WTC11 (cell line): ENCODE measurements at regions not wholly inside any gene's neighbourhood (a gene's known extent, or its start where the extent isn't known, plus 50 kb on each side); places are given as distances from the start of the nearest gene placed in this dataset.

Experiments used
- ATAC-seq: fragments of 200-7000 bp; cut with Tn5 transposase; 2 replicates; pipeline ENCODE4 v1.10.0; 2021; ENCODE audit warnings: mild to moderate bottlenecking, moderate library complexity
- CTCF ChIA-PET: fragments of 300-600 bp; sonication (Branson Sonifier 250); formaldehyde crosslinking; loops from one replicate; lab custom pipeline; 2021; ENCODE audit warnings: antibody characterized with exemption; lab: Charles Lee
- POLR2A ChIA-PET: fragments of 350-600 bp; sonication (Branson Sonifier 250); formaldehyde crosslinking; loops from one replicate; lab custom pipeline; 2021; ENCODE audit warnings: antibody characterized with exemption; lab: Charles Lee
- DNase-seq: peaks from one replicate; pipeline ENCODE4 v3.0.0; 2021; ENCODE audit warnings: low spot score
- H3K27ac Mint-ChIP-seq: 2 replicates; pipeline ENCODE4 v1.8.0; 2021; ENCODE audit warnings: mixed read lengths
- H3K27me3 Mint-ChIP-seq: 2 replicates; pipeline ENCODE4 v1.8.0; 2021; ENCODE audit warnings: low read depth, mild to moderate bottlenecking, moderate library complexity, mixed read lengths
- H3K36me3 Mint-ChIP-seq: 2 replicates; pipeline ENCODE4 v1.8.0; 2021; ENCODE audit warnings: mixed read lengths
- H3K4me1 Mint-ChIP-seq: 2 replicates; pipeline ENCODE4 v1.8.0; 2022; ENCODE audit warnings: mixed read lengths
- H3K4me3 Mint-ChIP-seq: 2 replicates; pipeline ENCODE4 v1.8.0; 2021; ENCODE audit warnings: mild to moderate bottlenecking, moderate library complexity, mixed read lengths
- H3K9me3 Mint-ChIP-seq: 2 replicates; pipeline ENCODE4 v1.8.0; 2021; ENCODE audit warnings: mixed read lengths
- EMX1 ChIP-seq: fragments of 250-450 bp; sonication (Bioruptor Pico); IDR thresholded peaks from 2 replicates; pipeline ENCODE4 v1.8.0; 2021; ENCODE audit warnings: mild to moderate bottlenecking
- FOXK1 ChIP-seq: sonication (generic); formaldehyde crosslinking; IDR thresholded peaks from 2 replicates; pipeline ENCODE4 v1.8.0; 2022; ENCODE audit warnings: mild to moderate bottlenecking, moderate library complexity, missing genetic modification reagents
- GABPB1 ChIP-seq: sonication (generic); formaldehyde crosslinking; IDR thresholded peaks from 2 replicates; pipeline ENCODE4 v1.8.1; 2023; ENCODE audit warnings: mild to moderate bottlenecking, missing genetic modification reagents
- MXD4 ChIP-seq: fragments of 250-450 bp; sonication (Bioruptor Pico); IDR thresholded peaks from 2 replicates; pipeline ENCODE4 v1.8.0; 2021; ENCODE audit warnings: mild to moderate bottlenecking, moderate library complexity, borderline replicate concordance
- NFYB ChIP-seq: sonication (generic); formaldehyde crosslinking; conservative IDR thresholded peaks from 2 replicates; pipeline ENCODE4 v1.8.0; 2022; ENCODE audit warnings: low read depth, missing genetic modification reagents
- PRRX2 ChIP-seq: fragments of 250-450 bp; sonication (Bioruptor Pico); IDR thresholded peaks from 2 replicates; pipeline ENCODE4 v1.8.0; 2021; ENCODE audit warnings: mild to moderate bottlenecking
- TEAD4 ChIP-seq: sonication (generic); formaldehyde crosslinking; IDR thresholded peaks from 2 replicates; pipeline ENCODE4 v1.8.0; 2022; ENCODE audit warnings: mild to moderate bottlenecking, missing genetic modification reagents
- ZNF317 ChIP-seq: sonication (generic); formaldehyde crosslinking; IDR thresholded peaks from 2 replicates; pipeline ENCODE4 v1.8.1; 2023; ENCODE audit warnings: low read depth, mild to moderate bottlenecking, moderate library complexity, missing genetic modification reagents, borderline replicate concordance
- TF ChIP-seq, protein P1 (sequence below): sonication (generic); formaldehyde crosslinking; IDR thresholded peaks from 2 replicates; pipeline ENCODE4 v1.8.1; 2022; ENCODE audit warnings: low read depth, mild to moderate bottlenecking, moderate library complexity, missing genetic modification reagents, borderline replicate concordance
- TF ChIP-seq, protein P2 (sequence below): sonication (generic); formaldehyde crosslinking; IDR thresholded peaks from 2 replicates; pipeline ENCODE4 v1.8.0; 2022; ENCODE audit warnings: mild to moderate bottlenecking, missing genetic modification reagents
- TF ChIP-seq, protein P3 (sequence below): fragments of 250-450 bp; sonication (Bioruptor Pico); IDR thresholded peaks from 2 replicates; pipeline ENCODE4 v1.9.0; 2021; ENCODE audit warnings: mild to moderate bottlenecking
- TF ChIP-seq, protein P4 (sequence below): fragments of 250-450 bp; sonication (Bioruptor Pico); IDR thresholded peaks from 2 replicates; pipeline ENCODE4 v1.9.0; 2021; ENCODE audit warnings: moderate library complexity, mild to moderate bottlenecking, inconsistent platforms, borderline replicate concordance
- TF ChIP-seq, protein P5 (sequence below): sonication (generic); formaldehyde crosslinking; IDR thresholded peaks from 2 replicates; pipeline ENCODE4 v1.8.1; 2022; ENCODE audit warnings: missing genetic modification reagents, borderline replicate concordance
- TF ChIP-seq, protein P6 (sequence below): sonication (generic); formaldehyde crosslinking; IDR thresholded peaks from 2 replicates; pipeline ENCODE4 v1.8.1; 2023; ENCODE audit warnings: mild to moderate bottlenecking, missing genetic modification reagents, moderate library complexity
- TF ChIP-seq, protein P7 (sequence below): sonication (generic); formaldehyde crosslinking; IDR thresholded peaks from 2 replicates; pipeline ENCODE4 v1.8.1; 2023; ENCODE audit warnings: mild to moderate bottlenecking, missing genetic modification reagents, moderate library complexity

DNA sequence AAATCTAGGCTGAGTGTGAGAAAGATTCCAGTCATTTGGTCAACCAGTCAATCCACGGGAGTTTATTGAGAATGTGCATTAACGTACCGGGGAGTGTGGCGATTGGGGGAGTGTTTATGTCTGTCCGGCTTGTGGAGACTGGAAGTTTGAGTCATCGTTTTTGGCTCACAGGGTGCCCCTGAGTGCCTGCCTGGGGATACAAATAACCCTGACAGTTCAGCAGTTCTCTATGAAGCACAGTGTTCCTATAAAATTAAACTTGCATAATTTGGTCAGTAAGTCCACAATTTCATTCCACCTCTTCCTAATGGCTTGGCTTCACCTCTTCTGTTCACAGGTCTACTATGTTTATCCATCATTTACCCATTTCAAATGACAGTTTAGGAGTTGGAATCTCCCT, 72.6 kb upstream of the PLEKHG1 start:
- DNase-seq: no peak
- CTCF ChIA-PET: no interaction called here
- H3K27me3 Mint-ChIP-seq: peaks cover 14% of the 10 kb centered on the region

DNA sequence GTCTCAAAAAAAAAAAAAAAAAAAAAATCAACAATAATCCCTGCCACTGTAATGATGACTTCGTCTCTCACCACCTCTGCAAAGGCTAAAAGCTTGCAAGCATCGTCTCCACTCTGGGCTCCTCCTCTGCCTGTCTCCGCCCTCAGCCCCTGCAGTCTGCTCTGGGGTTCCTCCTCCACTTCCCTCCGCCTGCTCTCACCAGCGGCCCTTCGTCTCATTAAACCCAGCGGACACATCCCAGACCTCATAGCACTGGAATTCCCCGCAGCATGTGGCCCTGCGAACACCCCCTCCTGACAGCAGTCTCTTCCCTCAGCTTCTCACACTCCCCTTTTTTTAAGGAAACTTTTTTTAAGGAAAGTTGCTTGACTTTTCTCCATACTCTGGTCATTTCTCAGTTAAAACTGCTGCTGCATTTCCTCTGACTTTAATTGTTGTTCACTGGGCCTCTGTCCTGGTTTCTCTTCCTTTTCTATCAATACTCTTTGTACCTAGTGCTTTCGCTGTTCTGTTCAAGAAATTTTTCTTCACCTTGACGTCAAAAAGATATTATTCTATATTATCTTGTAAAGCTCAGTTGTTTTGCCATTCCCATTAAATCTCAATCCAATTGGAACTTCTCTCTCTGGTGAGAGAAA, 70.9 kb upstream of the PLEKHG1 start:
- ChIA-PET CTCF (interaction anchor here (0.7 to 1.2 kb wide), 4 partner anchors 21 to 336 kb away, joined by 3 to 6 read pairs (median 4); no protein-coding TSS in a partner anchor), POLR2A (no interaction called here)
- Mint-ChIP-seq H3K4me3 (no peak overlapping the region), H3K9me3 (peaks cover 31% of the 10 kb centered on the region), H3K27ac (no peak overlapping the region), H3K4me1 (peaks cover 9% of the 10 kb centered on the region), H3K27me3 (peaks cover 14% of the 10 kb centered on the region), H3K36me3 (peaks cover 20% of the 10 kb centered on the region)
- TF ChIP-seq, protein P1, sequence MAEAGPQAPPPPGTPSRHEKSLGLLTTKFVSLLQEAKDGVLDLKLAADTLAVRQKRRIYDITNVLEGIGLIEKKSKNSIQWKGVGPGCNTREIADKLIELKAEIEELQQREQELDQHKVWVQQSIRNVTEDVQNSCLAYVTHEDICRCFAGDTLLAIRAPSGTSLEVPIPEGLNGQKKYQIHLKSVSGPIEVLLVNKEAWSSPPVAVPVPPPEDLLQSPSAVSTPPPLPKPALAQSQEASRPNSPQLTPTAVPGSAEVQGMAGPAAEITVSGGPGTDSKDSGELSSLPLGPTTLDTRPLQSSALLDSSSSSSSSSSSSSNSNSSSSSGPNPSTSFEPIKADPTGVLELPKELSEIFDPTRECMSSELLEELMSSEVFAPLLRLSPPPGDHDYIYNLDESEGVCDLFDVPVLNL: no peak
- TF ChIP-seq GABPB1 (CRISPR knock-in tag): no peak
- TF ChIP-seq ZNF317 (CRISPR knock-in tag): no peak
- no peak for TF ChIP-seq TEAD4 (CRISPR knock-in tag)
- no peak for TF ChIP-seq NFYB (CRISPR knock-in tag)
- no peak for TF ChIP-seq EMX1
- TF ChIP-seq, protein P2, sequence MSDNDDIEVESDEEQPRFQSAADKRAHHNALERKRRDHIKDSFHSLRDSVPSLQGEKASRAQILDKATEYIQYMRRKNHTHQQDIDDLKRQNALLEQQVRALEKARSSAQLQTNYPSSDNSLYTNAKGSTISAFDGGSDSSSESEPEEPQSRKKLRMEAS (CRISPR knock-in tag): peak; percentile 30; the same call in 1 of the 2 replicates
- TF ChIP-seq PRRX2 (CRISPR knock-in tag): no peak
- TF ChIP-seq, protein P3, sequence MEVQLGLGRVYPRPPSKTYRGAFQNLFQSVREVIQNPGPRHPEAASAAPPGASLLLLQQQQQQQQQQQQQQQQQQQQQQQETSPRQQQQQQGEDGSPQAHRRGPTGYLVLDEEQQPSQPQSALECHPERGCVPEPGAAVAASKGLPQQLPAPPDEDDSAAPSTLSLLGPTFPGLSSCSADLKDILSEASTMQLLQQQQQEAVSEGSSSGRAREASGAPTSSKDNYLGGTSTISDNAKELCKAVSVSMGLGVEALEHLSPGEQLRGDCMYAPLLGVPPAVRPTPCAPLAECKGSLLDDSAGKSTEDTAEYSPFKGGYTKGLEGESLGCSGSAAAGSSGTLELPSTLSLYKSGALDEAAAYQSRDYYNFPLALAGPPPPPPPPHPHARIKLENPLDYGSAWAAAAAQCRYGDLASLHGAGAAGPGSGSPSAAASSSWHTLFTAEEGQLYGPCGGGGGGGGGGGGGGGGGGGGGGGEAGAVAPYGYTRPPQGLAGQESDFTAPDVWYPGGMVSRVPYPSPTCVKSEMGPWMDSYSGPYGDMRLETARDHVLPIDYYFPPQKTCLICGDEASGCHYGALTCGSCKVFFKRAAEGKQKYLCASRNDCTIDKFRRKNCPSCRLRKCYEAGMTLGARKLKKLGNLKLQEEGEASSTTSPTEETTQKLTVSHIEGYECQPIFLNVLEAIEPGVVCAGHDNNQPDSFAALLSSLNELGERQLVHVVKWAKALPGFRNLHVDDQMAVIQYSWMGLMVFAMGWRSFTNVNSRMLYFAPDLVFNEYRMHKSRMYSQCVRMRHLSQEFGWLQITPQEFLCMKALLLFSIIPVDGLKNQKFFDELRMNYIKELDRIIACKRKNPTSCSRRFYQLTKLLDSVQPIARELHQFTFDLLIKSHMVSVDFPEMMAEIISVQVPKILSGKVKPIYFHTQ (CRISPR knock-in tag): no peak
- no peak for TF ChIP-seq FOXK1 (CRISPR knock-in tag)
- TF ChIP-seq, protein P4, sequence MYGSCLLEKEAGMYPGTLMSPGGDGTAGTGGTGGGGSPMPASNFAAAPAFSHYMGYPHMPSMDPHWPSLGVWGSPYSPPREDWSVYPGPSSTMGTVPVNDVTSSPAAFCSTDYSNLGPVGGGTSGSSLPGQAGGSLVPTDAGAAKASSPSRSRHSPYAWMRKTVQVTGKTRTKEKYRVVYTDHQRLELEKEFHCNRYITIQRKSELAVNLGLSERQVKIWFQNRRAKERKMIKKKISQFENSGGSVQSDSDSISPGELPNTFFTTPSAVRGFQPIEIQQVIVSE (CRISPR knock-in tag): no peak
- TF ChIP-seq, protein P5, sequence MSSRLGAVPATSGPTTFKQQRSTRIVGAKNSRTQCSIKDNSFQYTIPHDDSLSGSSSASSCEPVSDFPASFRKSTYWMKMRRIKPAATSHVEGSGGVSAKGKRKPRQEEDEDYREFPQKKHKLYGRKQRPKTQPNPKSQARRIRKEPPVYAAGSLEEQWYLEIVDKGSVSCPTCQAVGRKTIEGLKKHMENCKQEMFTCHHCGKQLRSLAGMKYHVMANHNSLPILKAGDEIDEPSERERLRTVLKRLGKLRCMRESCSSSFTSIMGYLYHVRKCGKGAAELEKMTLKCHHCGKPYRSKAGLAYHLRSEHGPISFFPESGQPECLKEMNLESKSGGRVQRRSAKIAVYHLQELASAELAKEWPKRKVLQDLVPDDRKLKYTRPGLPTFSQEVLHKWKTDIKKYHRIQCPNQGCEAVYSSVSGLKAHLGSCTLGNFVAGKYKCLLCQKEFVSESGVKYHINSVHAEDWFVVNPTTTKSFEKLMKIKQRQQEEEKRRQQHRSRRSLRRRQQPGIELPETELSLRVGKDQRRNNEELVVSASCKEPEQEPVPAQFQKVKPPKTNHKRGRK (CRISPR knock-in tag): 0 out of 2 replicates have a peak, but pooled peaks have one; percentile 30
- ATAC-seq: peak; percentile 100
- DNase-seq: peak; percentile 64

More for the DNA sequence above, 72.6 kb upstream of the PLEKHG1 start:
- Mint-ChIP-seq H3K4me1 (peaks cover 10% of the 10 kb centered on the region), H3K36me3 (peaks cover 20% of the 10 kb centered on the region), H3K4me3 (no peak overlapping the region)
- ATAC-seq: no peak
- TF ChIP-seq ZNF317 (CRISPR knock-in tag) (no peak), TEAD4 (CRISPR knock-in tag) (no peak), MXD4 (CRISPR knock-in tag) (no peak)
- TF ChIP-seq, protein P6, sequence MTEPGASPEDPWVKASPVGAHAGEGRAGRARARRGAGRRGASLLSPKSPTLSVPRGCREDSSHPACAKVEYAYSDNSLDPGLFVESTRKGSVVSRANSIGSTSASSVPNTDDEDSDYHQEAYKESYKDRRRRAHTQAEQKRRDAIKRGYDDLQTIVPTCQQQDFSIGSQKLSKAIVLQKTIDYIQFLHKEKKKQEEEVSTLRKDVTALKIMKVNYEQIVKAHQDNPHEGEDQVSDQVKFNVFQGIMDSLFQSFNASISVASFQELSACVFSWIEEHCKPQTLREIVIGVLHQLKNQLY: no peak
- TF ChIP-seq, protein P7, sequence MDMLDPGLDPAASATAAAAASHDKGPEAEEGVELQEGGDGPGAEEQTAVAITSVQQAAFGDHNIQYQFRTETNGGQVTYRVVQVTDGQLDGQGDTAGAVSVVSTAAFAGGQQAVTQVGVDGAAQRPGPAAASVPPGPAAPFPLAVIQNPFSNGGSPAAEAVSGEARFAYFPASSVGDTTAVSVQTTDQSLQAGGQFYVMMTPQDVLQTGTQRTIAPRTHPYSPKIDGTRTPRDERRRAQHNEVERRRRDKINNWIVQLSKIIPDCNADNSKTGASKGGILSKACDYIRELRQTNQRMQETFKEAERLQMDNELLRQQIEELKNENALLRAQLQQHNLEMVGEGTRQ: no peak
- TF ChIP-seq, all 79 proteins: peak for 0
- POLR2A ChIA-PET: no interaction called here
- Mint-ChIP-seq H3K9me3 (peaks cover 35% of the 10 kb centered on the region), H3K27ac (no peak overlapping the region)
